Fibroblast of mammary gland (primary cell): ENCODE measurements at regions not wholly inside any gene's neighbourhood (a gene's known extent, or its start where the extent isn't known, plus 50 kb on each side); places are given as distances from the start of the nearest gene placed in this dataset.
"Not testable (repeated sequence)": the region's sequence is repeated elsewhere in the genome, so short reads cannot be mapped to it uniquely, and the experiment has no call there.

Experiments
- DNase-seq: peaks from one replicate; pipeline ENCODE4 v3.0.0-alpha.2; 2010; ENCODE audit warnings: low read depth
- H3K4me3 ChIP-seq: 2 replicates; pipeline ENCODE4 v1.5.1; 2011; ENCODE audit warnings: low read depth, mild to moderate bottlenecking, low read length, moderate library complexity; ENCODE audit not compliant: control insufficient read depth
- TF ChIP-seq, protein P1 (sequence below): conservative IDR thresholded peaks from 2 replicates; pipeline ENCODE4 v1.5.1; 2011; ENCODE audit warnings: low read depth, low read length, inconsistent platforms; ENCODE audit not compliant: control insufficient read depth, insufficient read depth

DNA sequence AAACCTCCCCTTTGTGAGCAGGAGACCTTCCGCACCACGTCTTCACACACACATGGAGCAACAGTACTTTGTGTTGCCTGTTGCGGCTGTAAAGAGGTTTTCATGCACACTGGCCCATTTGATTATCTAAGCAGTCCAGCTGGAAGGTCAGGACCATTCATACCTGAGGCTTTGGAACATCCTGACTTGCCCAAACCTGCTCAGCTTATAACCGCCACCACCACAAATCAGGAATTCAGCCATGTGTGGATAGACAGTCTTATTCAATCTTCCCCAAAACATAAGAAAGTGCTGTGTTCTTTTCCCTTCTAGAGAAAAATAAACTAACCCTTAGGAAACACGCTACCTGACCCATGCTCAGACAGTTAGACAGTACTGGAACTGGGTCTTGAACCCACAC is 81.6 kb upstream of the XYLT1 start:
- TF ChIP-seq, protein P1, sequence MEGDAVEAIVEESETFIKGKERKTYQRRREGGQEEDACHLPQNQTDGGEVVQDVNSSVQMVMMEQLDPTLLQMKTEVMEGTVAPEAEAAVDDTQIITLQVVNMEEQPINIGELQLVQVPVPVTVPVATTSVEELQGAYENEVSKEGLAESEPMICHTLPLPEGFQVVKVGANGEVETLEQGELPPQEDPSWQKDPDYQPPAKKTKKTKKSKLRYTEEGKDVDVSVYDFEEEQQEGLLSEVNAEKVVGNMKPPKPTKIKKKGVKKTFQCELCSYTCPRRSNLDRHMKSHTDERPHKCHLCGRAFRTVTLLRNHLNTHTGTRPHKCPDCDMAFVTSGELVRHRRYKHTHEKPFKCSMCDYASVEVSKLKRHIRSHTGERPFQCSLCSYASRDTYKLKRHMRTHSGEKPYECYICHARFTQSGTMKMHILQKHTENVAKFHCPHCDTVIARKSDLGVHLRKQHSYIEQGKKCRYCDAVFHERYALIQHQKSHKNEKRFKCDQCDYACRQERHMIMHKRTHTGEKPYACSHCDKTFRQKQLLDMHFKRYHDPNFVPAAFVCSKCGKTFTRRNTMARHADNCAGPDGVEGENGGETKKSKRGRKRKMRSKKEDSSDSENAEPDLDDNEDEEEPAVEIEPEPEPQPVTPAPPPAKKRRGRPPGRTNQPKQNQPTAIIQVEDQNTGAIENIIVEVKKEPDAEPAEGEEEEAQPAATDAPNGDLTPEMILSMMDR = no peak
- DNase-seq = no peak
- no peak overlapping the region for H3K4me3 ChIP-seq

DNA sequence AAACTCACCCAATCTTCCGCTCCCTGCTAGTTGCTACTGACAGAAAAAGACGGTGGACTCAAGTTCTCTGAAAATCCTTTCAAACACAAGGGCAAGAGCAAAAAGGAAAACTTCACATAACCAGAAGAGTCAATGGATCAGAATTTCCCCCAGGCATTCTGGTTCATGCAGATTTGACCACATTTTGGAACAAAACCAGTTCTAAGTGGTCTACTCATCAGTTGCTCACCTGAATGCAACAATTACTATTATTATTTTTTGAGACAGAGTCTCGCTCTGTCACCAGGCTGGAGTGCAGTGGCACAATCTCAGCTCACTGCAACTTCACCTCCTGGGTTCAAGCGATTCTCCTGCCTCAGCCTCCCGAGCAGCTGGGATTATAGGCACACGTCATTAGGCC is 80.9 kb upstream of the XYLT1 start:
- peak; percentile 34 for DNase-seq
- not testable (repeated sequence) for H3K4me3 ChIP-seq

DNA sequence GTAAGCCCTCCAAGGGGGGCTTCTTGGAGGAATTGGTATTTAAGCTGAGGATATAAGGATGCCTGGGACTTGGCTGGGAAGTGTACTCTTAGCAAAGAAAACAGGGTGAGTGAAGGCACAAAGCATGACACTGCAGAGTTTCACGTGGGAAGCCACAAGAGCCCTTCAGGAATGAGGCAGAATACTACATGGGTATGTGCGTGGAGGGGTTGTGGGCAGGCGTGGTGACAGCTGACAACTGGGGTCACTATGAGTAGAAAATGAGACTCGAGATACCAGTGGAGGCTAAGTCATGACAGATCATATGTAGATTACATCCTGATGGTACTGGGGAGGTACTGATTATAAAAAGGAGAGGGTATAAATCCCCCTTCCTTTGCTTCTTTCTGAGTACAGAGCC is 78.1 kb upstream of the XYLT1 start:
- TF ChIP-seq, protein P1 = no peak
- H3K4me3 ChIP-seq = no peak overlapping the region
- DNase-seq = no peak

DNA sequence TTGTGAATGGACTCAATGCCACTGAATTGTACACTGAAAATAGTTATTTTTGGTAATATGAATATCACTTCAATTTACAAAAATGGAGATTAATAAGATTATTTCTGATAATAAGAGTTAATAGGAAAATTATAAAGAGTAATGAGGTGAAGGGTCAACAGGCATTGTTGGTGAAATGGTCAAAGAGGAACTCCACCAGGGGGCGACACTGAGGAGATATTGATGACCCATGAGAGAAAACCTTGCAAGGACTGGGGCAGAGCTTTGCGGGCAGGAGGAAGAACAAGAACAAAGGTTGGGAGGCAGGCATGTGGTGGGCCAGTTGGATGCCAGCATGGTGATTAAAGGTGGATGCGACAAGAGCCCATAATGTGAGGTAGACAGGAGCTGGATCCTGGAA is 74.0 kb upstream of the XYLT1 start:
- H3K4me3 ChIP-seq = no peak overlapping the region
- DNase-seq = no peak
- TF ChIP-seq, protein P1 = peak; percentile 38

DNA sequence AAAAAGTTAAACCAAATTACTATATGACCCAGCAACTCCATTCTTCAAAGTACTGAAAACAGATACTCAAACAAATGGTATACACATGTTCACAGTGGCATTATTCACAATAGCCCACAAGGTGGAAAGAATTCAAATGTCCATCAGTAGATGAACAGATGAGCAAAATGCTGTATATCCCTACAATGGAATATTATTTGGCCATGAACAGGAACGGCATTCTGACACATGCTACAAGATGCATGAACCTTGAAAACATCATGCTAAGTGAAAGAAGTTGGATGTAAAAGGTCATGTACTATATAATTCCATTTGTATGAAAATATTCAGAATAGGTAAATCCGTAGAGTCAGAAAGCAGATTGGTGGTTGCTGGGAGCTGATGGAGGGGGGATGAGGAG is 73.5 kb upstream of the XYLT1 start:
- TF ChIP-seq, protein P1 = no peak
- H3K4me3 ChIP-seq = no peak overlapping the region
- peak; percentile 10 for DNase-seq

DNA sequence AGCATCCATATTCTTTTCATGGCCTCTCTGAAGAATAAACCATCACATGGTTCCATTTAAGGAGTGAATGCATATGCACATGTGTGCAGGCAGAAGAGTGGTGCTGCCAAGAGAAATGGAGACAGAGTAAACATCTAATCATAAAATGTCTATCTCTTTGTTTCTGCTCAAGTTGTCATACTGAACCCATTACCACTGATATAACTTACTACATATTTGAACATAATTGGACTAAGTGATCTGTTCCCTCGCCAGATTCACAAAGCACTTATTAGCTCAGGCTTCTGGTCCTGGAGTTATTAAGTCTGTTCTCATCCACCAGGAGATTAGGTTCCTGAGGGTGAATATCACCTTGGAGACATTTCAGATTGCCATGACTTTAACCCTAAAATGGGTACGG is 72.3 kb upstream of the XYLT1 start:
- TF ChIP-seq, protein P1 = no peak
- H3K4me3 ChIP-seq = no peak overlapping the region
- no peak for DNase-seq

DNA sequence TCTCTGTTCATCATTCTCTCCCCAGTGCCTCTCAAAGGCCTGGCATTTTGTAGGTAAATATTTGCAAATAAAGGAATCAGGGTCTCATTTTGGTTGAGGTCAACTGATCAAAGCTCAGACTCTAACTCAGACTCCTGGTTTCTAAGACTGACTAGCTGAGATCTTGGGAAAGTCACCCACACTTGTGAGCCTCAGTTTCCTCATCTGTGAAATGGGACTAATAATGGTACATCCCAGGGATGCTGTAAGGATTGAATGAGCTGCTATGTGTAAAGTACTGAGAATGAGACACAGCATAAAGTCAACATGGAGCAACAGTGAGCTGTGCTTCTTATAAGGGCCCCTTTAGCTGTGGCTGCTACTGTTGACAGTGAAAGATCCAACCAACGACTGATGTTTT is 70.6 kb upstream of the XYLT1 start:
- TF ChIP-seq, protein P1 = no peak
- H3K4me3 ChIP-seq = no peak overlapping the region

More for the DNA sequence above, 70.6 kb upstream of the XYLT1 start:
- no peak for DNase-seq
